ENCODE measurements at regions not wholly inside any gene's neighbourhood (a gene's known extent, or its start where the extent isn't known, plus 50 kb on each side); places are given as distances from the start of the nearest gene placed in this dataset.
"Not testable (repeated sequence)": the region's sequence is repeated elsewhere in the genome, so short reads cannot be mapped to it uniquely, and the experiment has no call there.

DNA sequence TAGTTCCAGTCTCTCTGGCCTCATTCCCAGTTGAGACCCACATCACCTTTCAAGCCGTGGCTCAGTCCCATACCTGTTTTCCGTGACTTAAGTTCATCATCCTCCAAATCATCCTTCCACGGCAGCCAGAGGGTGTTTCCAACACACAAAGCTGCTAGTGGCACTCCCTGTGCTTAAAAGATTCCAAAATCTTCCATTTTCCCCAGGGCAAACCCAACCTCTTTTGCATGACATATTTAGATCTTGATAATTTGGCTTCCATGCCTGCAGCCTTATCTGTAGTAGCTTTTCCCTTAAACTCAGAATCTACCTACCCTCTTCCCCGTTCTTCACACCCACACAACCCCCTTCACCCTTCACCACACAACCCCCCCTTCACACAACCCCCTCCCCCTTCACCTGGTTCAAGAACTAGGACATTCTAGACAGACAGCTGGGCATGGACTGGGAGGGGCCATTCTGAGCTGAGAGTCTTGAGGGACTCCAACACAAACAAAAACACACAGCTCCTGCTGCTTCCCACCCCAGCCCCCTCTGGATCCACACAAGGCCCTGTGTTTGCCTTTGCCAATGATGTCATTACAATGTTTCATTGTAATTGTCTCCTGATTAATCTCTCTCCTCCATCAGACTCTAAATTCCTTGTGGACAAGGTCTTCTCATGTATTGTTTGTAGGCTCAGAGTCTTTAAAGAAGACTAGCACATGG lies 268.2 kb downstream of the SH3GL2 start:
- ATAC-seq, result no peak

DNA sequence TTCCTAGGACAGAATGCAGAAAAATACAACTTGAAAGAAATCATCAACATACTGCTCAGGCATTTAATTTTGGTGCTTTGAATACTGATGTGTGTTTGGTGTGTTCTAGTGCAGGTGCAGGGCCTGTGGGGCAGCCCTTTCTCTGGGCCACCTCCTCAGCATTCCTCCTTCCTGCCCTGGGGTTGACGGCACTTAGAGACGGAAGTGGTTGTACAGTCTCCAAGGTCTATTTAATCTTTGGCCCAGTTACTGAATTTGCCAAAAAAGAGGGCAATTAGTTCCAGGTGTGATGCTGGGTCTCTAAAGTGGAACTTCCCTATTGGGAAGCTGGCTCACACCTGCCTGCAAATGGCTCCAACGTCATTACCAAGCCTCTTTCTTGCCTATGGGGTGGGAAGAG lies 269.0 kb downstream of the SH3GL2 start:
- no peak for ATAC-seq

DNA sequence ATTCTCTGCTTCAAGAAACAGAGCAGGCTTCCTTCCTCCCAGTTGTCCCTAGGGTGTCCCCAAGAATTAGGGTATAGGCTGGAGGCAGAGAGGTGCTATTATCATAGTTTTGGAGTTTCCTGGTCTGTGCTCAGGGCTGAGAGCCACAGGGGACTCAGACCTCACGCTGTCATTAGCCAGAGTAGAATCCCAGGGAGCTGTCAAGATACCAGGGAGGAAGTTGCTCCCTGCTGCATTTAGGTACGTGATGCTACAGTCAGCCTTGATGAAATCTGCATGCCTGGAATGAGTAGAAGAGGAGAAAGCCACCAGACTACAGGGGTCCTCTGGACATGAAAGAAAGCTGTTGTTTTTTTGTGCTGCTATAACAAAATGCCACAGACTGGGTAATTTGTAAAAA lies 273.2 kb downstream of the SH3GL2 start:
- ATAC-seq, result no peak

DNA sequence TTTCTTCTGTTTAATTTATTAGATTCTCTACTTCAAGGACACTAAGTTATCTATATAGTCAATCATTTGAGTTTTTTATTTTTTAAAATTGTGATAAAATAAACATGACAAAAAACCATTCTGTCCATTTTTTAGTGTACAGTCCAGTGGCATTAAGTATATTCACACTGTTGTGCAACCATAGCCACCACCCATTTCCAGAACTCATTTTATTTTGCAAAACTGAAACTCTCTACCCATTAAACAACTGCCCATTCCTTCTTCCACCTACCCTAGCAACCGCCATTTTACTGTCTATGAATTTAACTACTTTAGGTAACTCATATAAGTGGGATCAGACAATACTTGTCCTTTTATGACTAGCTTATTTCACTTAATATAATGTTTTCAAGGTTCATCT lies 275.6 kb downstream of the SH3GL2 start:
- ATAC-seq, result no peak

DNA sequence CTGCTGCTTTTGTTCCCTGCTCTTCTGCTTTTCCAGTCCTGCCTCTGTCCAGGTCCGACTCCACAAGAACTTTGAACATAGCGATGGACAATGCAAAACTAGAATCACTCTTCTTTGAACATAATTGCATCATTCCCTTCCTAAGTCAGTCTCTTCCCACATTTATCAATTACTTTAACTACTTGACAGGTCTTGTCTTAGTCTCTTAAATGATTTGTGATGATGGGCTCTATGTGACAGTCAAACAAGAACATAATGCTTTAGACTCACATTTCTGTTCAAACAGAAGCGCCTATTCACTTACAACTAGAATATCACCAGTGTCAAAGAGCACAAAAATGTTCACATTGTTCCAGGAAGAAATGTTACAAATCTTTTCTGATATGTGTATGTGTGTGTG lies 278.1 kb downstream of the SH3GL2 start:
- ATAC-seq, result no peak

DNA sequence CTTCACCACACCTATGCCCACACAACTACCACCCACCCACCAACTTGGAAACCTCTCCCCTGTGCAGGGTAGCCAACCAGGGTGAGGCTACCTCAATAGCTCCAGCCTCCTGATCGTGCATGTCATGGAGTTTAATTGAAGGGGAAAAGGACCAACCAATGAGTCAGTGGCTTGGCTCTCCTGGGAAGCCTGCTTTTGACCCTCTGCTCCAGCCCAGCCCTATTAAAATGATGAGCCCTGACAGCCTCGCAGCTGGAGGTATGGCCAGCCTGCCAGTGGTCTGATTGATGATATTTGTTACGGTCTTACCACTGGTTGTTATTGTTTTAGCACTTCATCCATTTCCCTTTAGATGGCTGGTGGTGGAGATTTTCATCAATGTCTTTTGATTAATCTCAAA lies 280.4 kb downstream of the SH3GL2 start:
- ATAC-seq, result no peak

- ATAC-seq, result no peak
Observed at GRCh38 chr9:17859987-17860386, 281.1 kb downstream of the SH3GL2 start.

- no peak for ATAC-seq
Observed at GRCh38 chr9:17862101-17862500, 283.2 kb downstream of the SH3GL2 start.

DNA sequence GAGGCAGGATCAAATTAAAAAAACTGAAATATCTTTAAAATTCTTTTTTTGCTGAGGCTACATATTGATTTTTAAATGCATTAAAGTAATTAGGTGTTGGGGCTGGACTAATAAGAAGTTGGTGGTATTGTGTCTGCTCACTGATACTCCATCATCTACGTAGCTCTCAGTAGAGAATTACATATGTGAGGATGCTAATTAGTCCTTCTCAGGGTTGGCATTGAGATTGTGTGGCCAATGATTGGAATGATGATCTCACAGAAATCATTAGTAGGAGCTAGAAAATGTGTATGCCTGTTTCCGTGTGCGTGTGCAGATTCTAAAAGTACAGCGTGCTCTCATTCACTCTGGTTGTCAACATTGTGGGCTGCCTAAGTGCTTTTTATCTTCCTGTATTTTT lies 283.8 kb downstream of the SH3GL2 start:
- ATAC-seq, result no peak

GRCh38 chr9:17863213-17863883 lies 284.5 kb downstream of the SH3GL2 start:
- no peak for ATAC-seq

- ATAC-seq, result no peak
Observed at GRCh38 chr9:17863924-17864323, 285.1 kb downstream of the SH3GL2 start.

- ATAC-seq, result no peak
Observed at GRCh38 chr9:17864951-17865350, 286.1 kb downstream of the SH3GL2 start.

DNA sequence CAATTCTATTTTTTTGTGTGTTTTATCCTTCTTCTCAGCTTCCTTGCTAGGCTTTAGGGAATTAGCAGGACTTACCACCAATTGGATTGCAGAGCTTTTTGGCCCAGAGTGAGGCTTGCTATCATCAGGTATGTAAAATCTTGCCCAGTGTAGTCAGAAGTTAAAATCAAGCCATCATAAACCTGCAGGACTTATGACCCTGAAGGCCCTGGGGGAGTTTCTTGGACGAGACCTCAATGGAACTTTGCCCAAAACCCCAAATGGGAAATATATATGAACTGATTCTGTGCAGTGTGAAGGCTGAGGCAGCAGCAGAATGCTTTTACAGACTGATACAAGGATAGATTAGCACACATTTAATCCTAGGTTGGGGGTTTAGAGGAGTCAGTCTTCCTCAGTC lies 287.0 kb downstream of the SH3GL2 start:
- ATAC-seq, result no peak

DNA sequence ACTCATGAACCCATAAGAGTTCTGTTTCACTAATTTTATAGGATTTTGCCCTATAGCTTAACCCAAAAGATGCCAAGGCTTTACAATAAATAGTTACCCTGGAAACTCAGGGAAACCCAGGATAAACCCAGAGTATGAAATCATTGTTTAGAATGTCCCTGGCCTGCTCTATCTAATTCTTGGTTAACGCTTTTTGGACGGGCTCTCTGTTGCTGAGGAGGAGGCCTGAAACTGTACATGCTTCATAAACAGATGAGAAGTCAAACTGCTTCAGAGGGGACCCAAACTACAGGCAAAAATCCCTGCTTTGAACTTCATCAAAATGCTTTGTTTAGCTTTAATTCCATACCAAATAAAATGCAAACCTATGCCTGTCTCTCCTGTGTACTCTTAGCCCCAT lies 291.9 kb downstream of the SH3GL2 start:
- ATAC-seq, result no peak

GRCh38 chr9:17871213-17871890 lies 292.5 kb downstream of the SH3GL2 start:
- no peak for ATAC-seq

GRCh38 chr9:17875886-17876285 lies 297.0 kb downstream of the SH3GL2 start:
- no peak for ATAC-seq

DNA sequence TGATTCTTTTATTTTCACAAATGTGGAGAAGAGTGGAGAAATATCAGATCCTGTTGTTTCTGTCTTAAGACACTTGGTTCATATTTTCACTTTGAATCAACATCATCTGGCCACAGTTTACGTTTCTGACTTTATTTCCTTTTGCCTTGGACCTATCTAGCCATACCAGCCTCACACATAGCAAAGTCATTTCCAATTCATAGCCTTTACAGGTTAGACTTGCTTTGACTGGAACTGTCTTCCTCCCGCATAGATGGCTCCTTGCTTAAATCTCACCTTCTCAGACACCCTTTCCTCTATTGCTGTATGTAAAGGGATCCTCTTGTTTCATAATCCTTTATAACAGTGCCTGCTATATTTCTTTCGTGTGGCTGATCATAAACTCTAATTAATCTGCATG lies 297.8 kb downstream of the SH3GL2 start:
- no peak for ATAC-seq

DNA sequence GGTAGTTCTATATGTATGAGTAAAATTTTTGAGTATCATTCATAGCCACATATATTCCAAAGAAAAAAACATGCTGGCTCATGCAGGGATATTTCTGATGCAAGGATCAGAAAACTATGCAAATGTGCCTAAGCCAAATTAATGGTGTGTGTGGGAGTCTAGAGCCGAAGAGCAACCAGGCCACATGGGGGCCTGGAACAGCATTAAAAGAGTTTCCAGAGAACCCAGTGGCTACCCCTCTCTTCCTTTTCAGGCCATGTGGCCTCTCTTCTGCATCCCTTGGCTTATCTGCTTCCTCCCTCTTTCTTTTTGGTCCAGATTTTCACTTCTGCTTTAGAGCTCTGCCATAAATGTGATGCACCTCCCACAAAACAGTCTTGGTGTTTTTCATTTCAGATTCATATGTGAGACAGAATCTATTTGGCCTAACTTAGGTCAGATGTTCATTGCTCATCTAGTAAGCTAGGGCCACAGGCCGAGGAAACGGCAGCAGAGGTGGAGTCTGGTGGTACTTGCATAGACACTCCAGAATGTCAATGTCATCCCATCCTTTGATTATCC lies 300.0 kb downstream of the SH3GL2 start:
- no peak for ATAC-seq

- no peak for ATAC-seq
Observed at GRCh38 chr9:17881371-17881770, 302.5 kb downstream of the SH3GL2 start.

GRCh38 chr9:17882688-17883594 lies 304.1 kb downstream of the SH3GL2 start:
- ATAC-seq, result no peak

DNA sequence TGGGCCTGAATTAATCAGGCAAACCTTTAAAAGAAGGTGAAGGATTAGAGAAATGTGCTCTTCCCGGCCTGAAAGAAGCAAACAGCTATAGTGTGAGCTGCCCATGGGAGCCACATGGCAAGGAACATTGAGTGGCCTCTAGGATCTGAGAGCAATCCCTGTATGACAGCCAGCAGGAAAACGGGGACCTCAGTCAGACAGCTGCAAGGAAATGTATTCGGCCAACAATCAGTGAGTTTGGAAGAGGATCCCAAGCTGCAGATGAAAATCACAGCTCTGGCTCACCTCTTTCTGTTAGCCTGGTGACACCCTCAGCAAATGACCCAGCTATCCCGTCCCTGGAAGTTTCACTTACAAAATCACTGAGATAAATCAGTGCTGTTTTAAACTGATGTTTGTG lies 309.2 kb downstream of the SH3GL2 start:
- ATAC-seq, result no peak

- ATAC-seq, result not testable (repeated sequence)
Observed at GRCh38 chr9:17888964-17889363, 310.1 kb downstream of the SH3GL2 start.
